GM19395 (cell line): ENCODE measurements at regions not wholly inside any gene's neighbourhood (a gene's known extent, or its start where the extent isn't known, plus 50 kb on each side); places are given as distances from the start of the nearest gene placed in this dataset.

Source experiments
- ATAC-seq: cut with Tn5 transposase; IDR thresholded peaks from one replicate; pipeline ENCODE4 v1.9.1; 2021; ENCODE audit warnings: mild to moderate bottlenecking, moderate library complexity; ENCODE audit not compliant: unreplicated experiment

GRCh38 chr17:71398800-71399219, 722.0 kb upstream of the SOX9 start:
- no peak for ATAC-seq

- ATAC-seq, result no peak
Observed at GRCh38 chr17:71399221-71399620, 721.6 kb upstream of the SOX9 start.

- ATAC-seq, result no peak
Observed at GRCh38 chr17:71399649-71400048, 721.2 kb upstream of the SOX9 start.

- ATAC-seq, result no peak
Observed at GRCh38 chr17:71402007-71402406, 718.8 kb upstream of the SOX9 start.

- no peak for ATAC-seq
Observed at GRCh38 chr17:71402661-71403141, 718.1 kb upstream of the SOX9 start.

- ATAC-seq, result no peak
Observed at GRCh38 chr17:71405101-71405500, 715.7 kb upstream of the SOX9 start.

- ATAC-seq, result no peak
Observed at GRCh38 chr17:71407981-71408380, 712.8 kb upstream of the SOX9 start.

- no peak for ATAC-seq
Observed at GRCh38 chr17:71409137-71409536, 711.7 kb upstream of the SOX9 start.

GRCh38 chr17:71409712-71410111, 711.1 kb upstream of the SOX9 start:
- ATAC-seq, result no peak

- no peak for ATAC-seq
Observed at GRCh38 chr17:71412803-71413202, 708.0 kb upstream of the SOX9 start.

- ATAC-seq, result no peak
Observed at GRCh38 chr17:71413935-71414334, 706.9 kb upstream of the SOX9 start.

- ATAC-seq, result no peak
Observed at GRCh38 chr17:71417142-71417541, 703.7 kb upstream of the SOX9 start.

- ATAC-seq, result no peak
Observed at GRCh38 chr17:71422968-71423367, 697.9 kb upstream of the SOX9 start.

- ATAC-seq, result no peak
Observed at GRCh38 chr17:71423871-71424546, 696.8 kb upstream of the SOX9 start.

GRCh38 chr17:71427801-71428200, 693.0 kb upstream of the SOX9 start:
- no peak for ATAC-seq

GRCh38 chr17:71428897-71429296, 691.9 kb upstream of the SOX9 start:
- no peak for ATAC-seq

GRCh38 chr17:71430281-71430680, 690.5 kb upstream of the SOX9 start:
- no peak for ATAC-seq

GRCh38 chr17:71431146-71431545, 689.7 kb upstream of the SOX9 start:
- no peak for ATAC-seq

- no peak for ATAC-seq
Observed at GRCh38 chr17:71432378-71433315, 688.2 kb upstream of the SOX9 start.

- no peak for ATAC-seq
Observed at GRCh38 chr17:71434716-71435115, 686.1 kb upstream of the SOX9 start.

GRCh38 chr17:71436479-71436878, 684.3 kb upstream of the SOX9 start:
- ATAC-seq, result no peak

- ATAC-seq, result no peak
Observed at GRCh38 chr17:71437166-71437565, 683.7 kb upstream of the SOX9 start.
